Thyroid gland (tissue), 4 donors: ENCODE measurements at regions not wholly inside any gene's neighbourhood (a gene's known extent, or its start where the extent isn't known, plus 50 kb on each side); places are given as distances from the start of the nearest gene placed in this dataset.
A peak's percentile ranks its signal among the peaks of the same experiment; 100 is the strongest.
"Not testable (repeated sequence)": the region's sequence is repeated elsewhere in the genome, so short reads cannot be mapped to it uniquely, and the experiment has no call there.

ENCODE experiments used
- DNase-seq, 2 donors: peaks; one replicate each; pipeline ENCODE4 v3.0.0-alpha.2; 2019
- H3K27ac ChIP-seq, 3 donors: fragments of 200-600 bp; sonication (generic); 1 replicate in 2 of 3; 2 replicates in 1 of 3; pipeline ENCODE4 v1.5.1; 2016 to 2019; ENCODE audit warnings: mild to moderate bottlenecking in 1 of 3, moderate library complexity in 1 of 3
- H3K27me3 ChIP-seq: fragments of 200-600 bp; sonication (generic); one replicate; pipeline ENCODE4 v1.5.1; 2019
- H3K36me3 ChIP-seq, 2 donors: fragments of 200-600 bp; sonication (generic); one replicate each; pipeline ENCODE4 v1.5.1; 2016 to 2019
- H3K4me1 ChIP-seq, 2 donors: fragments of 200-600 bp; sonication (generic); one replicate each; pipeline ENCODE4 v1.5.1; 2017 to 2019
- H3K4me3 ChIP-seq, 3 donors: fragments of 200-600 bp; sonication (generic); replicated peaks in 1 of 3; 1 replicate in 2 of 3; 2 replicates in 1 of 3; pipeline ENCODE4 v1.5.1; 2016; ENCODE audit warnings: mild to moderate bottlenecking in 1 of 3
- H3K9me3 ChIP-seq: fragments of 200-600 bp; sonication (generic); one replicate; pipeline ENCODE4 v1.5.1; 2017
- POLR2A ChIP-seq, 2 donors: fragments of 450-650 bp; IDR thresholded peaks; one replicate each; pipeline ENCODE4 v1.6.1; 2017; ENCODE audit warnings: antibody characterized with exemption in 2 of 2, mild to moderate bottlenecking in 2 of 2, moderate library complexity in 1 of 2
- WGBS, 2 donors: methylation state at CpG; one replicate each; pipeline ENCODE4 v1.1.5; 2017; 5-methylcytosine and 5-hydroxymethylcytosine counted together
- intact Hi-C: fragments of 100-400 bp; cut with DNase I; formaldehyde crosslinking; loops from one replicate; pipeline ENCODE4 v1.15.1; 2023
- TF ChIP-seq, protein P1 (sequence below), 6 experiments: fragments of 200-600 bp in 3 of 6; fragments of 450-650 bp in 3 of 6; sonication (generic) in 3 of 6; IDR thresholded peaks; one replicate each; pipeline ENCODE4 v1.5.1; 2016 to 2019; ENCODE audit warnings: antibody characterized with exemption in 6 of 6, mild to moderate bottlenecking in 2 of 6, inconsistent platforms in 1 of 6, moderate library complexity in 1 of 6

DNA sequence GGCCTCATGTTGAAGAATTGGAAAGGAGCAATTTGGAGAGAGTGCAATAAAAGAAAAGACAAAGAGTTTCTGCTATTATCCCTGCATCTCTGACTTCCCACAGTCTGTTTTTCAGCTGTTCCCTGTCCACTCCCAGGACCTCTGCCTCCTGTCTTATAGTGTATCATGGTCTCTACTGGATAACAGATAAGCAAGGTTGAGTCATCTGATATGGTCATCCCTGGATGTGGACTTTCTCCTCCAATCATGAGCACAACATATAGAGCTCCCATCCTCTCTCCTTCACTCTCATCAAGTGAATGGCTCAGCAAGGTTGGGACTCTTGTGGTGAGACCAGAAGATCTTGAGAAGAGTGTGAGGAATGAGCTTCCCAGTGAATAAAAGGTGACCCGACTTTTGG lies 123.1 kb downstream of the PLCE1 start:
- WGBS, 2 donors = 86 to 100% methylated on average over 1 of the region's 1 CpG
- Histone ChIP-seq H3K4me3 (no peak overlapping the region), H3K4me1 (peaks cover 18 to 23% of the 10 kb centered on the region in 2 donors), H3K36me3 (no peaks in the 10 kb centered on the region), H3K27me3 (no peaks in the 10 kb centered on the region), H3K27ac (no peak overlapping the region), H3K9me3 (no peaks in the 10 kb centered on the region)
- no peak for DNase-seq
- no peak for TF ChIP-seq POLR2A (IDR thresholded peaks at IDR 0.05)
- TF ChIP-seq, protein P1, sequence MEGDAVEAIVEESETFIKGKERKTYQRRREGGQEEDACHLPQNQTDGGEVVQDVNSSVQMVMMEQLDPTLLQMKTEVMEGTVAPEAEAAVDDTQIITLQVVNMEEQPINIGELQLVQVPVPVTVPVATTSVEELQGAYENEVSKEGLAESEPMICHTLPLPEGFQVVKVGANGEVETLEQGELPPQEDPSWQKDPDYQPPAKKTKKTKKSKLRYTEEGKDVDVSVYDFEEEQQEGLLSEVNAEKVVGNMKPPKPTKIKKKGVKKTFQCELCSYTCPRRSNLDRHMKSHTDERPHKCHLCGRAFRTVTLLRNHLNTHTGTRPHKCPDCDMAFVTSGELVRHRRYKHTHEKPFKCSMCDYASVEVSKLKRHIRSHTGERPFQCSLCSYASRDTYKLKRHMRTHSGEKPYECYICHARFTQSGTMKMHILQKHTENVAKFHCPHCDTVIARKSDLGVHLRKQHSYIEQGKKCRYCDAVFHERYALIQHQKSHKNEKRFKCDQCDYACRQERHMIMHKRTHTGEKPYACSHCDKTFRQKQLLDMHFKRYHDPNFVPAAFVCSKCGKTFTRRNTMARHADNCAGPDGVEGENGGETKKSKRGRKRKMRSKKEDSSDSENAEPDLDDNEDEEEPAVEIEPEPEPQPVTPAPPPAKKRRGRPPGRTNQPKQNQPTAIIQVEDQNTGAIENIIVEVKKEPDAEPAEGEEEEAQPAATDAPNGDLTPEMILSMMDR (IDR thresholded peaks at IDR 0.05) = no peak
- intact Hi-C loops = no loop called here

DNA sequence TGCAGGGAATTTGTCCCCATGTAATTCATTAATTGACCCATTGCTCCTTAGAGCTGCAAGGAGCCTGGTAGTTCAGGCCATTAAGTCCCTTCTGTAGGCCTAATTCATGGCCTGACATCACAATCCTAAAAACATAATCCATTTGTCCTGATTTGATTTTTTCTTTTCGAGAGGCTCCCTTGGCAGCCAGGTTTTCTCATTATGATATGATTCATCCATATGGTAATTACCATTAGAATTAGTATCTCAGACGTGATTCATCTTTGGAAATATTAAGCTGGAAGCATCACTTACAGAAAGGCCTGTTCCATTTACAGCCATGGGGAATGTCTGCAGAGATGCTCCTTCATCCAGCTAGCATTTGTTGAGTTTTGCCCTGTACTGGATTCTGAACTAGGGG lies 128.5 kb downstream of the PLCE1 start:
- DNase-seq = no peak
- WGBS, 2 donors = 88 to 90% methylated on average over 2 of the region's 2 CpGs
- Histone ChIP-seq H3K36me3 (no peaks in the 10 kb centered on the region), H3K27ac (peak overlapping the region in 1 of 3 donors; percentile 73), H3K4me3 (no peak overlapping the region), H3K9me3 (no peaks in the 10 kb centered on the region), H3K4me1 (peaks cover 23 to 26% of the 10 kb centered on the region in 2 donors), H3K27me3 (no peaks in the 10 kb centered on the region)
- no peak for TF ChIP-seq POLR2A (IDR thresholded peaks at IDR 0.05)
- TF ChIP-seq, protein P1 (IDR thresholded peaks at IDR 0.05) = no peak
- intact Hi-C loops = no loop called here

DNA sequence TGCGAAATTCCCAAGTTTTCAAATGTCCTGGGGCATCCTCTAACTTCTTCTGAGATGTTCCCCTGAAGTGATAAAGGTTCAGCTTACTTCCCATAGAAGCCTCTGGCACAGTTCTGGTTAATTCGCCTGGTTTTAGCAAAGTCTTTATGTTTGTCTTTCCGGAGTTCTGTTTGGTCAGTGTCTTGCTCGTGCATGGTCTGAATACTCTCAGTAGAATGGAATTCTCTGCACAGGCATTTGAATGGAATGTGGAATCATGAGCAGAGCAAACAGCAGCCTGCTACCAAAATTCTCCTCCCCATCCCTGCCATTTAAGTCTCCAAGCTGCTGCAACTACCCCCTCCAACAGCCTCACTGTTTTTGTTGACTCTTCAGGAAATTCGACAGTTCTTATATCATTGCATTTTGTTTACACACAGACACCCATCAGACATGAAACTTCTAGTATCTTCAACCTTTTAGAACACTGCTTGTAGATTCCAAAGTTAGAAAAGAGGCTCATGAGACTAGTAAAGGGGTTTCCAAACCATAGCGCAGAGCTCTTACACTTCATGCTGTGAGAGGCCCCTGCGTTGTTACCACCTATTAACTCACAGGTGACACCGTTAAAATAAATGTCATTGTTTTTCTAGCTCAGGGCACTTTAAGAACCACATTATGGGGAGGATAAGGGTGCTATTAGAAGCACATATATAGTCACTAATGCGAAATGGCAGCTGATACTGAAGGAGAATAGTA lies 129.7 kb downstream of the PLCE1 start:
- H3K27ac ChIP-seq = peak overlapping the region; percentile 10 to 73 (median 44)

DNA sequence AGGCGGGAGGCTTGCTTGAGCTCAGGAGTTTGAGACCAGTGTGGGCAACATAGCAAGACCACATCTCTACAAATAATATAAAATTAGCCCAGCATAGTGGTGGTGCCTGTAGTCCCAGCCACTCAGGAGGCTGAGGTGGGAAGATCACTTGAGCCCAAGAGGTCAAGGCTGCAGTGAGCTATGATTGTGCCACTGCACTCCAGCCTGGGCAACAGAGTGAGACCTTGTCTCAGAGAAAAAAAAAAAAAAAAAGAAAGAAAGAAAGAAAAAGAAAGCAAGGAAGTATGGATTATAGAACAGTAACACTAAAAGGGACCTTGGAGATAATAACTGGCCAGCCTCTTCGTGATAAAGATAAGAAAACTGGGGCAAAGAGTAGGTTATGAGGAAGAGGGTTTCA lies 130.4 kb downstream of the PLCE1 start:
- H3K4me1 ChIP-seq = peaks cover 17 to 19% of the 10 kb centered on the region in 2 donors
- 87 to 89% methylated on average over 2 of the region's 2 CpGs for WGBS, 2 donors
- H3K4me3 ChIP-seq, intact Hi-C loops, H3K27me3 ChIP-seq, H3K27ac ChIP-seq, DNase-seq, H3K9me3 ChIP-seq, H3K36me3 ChIP-seq: not testable (repeated sequence)

More for the DNA sequence above, 129.7 kb downstream of the PLCE1 start:
- TF ChIP-seq, protein P1 (IDR thresholded peaks at IDR 0.05) = no peak
- TF ChIP-seq POLR2A (IDR thresholded peaks at IDR 0.05) = no peak
- intact Hi-C loops = no loop called here
- Histone ChIP-seq H3K36me3 (no peaks in the 10 kb centered on the region), H3K27me3 (no peaks in the 10 kb centered on the region), H3K4me1 (peaks cover 17 to 19% of the 10 kb centered on the region in 2 donors), H3K4me3 (no peak overlapping the region), H3K9me3 (no peaks in the 10 kb centered on the region)
- DNase-seq = peak; percentile 5 to 35
- 35 to 45% methylated on average over 9 of the region's 9 CpGs for WGBS, 2 donors

DNA sequence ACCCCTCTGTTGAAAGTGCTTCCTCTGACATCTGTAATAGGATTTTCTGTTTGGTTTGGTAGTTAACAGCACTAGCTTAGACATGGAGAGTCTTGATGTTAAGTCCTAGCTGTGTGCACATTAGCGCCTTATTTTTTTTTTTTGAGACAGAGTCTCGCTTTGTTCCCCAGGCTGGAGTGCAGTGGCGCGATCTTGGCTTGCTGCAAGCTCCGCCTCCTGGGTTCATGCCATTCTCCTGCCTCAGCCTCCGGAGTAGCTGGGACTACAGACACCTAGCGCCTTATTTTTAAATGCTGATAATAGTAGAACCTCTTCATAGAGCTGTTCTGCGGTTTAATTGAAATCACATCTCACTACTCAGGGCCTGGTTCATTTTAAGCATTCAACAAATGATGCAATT lies 131.5 kb downstream of the PLCE1 start:
- DNase-seq, H3K27ac ChIP-seq, H3K27me3 ChIP-seq, H3K4me3 ChIP-seq, H3K36me3 ChIP-seq, H3K9me3 ChIP-seq, intact Hi-C loops: not testable (repeated sequence)
- peaks cover 17 to 19% of the 10 kb centered on the region in 2 donors for H3K4me1 ChIP-seq
- WGBS, 2 donors = 95 to 96% methylated on average over 8 of the region's 8 CpGs

DNA sequence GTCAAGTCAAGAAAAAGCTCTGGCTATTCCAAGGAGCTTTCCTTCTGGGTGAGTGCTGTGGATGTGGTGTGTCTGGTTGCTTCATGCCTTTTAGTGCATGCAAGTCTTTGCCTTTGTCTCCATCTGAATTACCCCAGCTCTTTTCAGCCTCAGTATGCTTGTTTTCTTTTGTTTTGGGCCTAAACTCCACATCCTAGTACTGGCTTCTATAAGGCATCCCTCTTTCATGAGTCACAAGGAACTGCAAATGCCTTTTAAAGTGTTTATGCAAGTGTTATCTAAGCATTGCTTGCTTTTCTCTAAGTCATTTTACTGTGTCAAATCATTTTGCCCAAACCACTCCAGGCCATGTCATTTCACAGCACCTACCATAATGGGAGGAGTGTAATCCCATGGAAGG lies 132.1 kb downstream of the PLCE1 start:
- H3K4me3 ChIP-seq = no peak overlapping the region
- intact Hi-C loops = no loop called here
- no peaks in the 10 kb centered on the region for H3K9me3 ChIP-seq
- no peaks in the 10 kb centered on the region for H3K27me3 ChIP-seq
- DNase-seq = no peak
- H3K4me1 ChIP-seq = peaks cover 17 to 19% of the 10 kb centered on the region in 2 donors
- no peaks in the 10 kb centered on the region for H3K36me3 ChIP-seq
- TF ChIP-seq POLR2A (IDR thresholded peaks at IDR 0.05) = no peak
- TF ChIP-seq, protein P1 (IDR thresholded peaks at IDR 0.05) = no peak
- H3K27ac ChIP-seq = no peak overlapping the region
